GM21717 (cell line): ENCODE measurements at regions not wholly inside any gene's neighbourhood (a gene's known extent, or its start where the extent isn't known, plus 50 kb on each side); places are given as distances from the start of the nearest gene placed in this dataset.
"Not testable (repeated sequence)": the region's sequence is repeated elsewhere in the genome, so short reads cannot be mapped to it uniquely, and the experiment has no call there.

Source experiments
- ATAC-seq: cut with Tn5 transposase; IDR thresholded peaks from one replicate; pipeline ENCODE4 v1.9.1; 2021; ENCODE audit warnings: mild to moderate bottlenecking, moderate library complexity; ENCODE audit not compliant: unreplicated experiment

DNA sequence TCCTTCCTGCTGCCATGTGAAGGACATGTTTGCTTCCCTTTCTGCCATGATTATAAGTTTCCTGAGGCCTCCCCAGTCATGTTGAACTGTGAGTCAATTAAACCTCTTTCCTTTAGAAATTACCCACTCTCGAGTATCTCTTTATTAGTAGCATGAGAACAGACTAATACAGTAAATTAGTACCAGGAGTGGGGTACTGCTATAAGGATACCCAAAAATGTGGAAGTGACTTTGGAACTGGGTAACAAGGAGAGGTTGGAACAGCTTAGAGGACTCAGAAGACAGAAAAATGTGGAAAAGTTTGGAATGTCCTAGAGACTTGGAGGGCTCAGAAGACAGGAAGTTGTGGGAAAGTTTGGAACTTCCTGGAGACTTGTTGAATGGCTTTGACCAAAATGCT, 283.0 kb upstream of the DEPDC1 start:
- ATAC-seq, result not testable (repeated sequence)

DNA sequence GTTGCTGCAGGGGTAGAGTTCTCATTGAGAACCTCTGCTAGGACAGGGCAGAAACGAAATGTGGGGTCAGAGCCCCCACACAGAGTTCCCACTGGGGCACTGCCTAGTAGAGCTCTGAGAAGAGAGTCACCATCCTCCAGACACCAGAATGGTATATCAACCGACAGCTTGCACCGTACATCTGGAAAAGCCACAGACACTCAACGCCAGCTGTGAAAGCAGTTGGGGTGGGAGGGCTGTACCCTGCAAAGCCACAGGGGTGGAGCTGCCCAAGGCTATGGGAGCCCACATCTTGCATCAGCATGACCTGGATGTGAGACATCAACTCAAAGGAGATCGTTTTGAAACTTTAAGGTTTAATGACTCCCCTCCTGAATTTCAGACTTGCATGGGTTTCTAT, 284.0 kb upstream of the DEPDC1 start:
- no peak for ATAC-seq

DNA sequence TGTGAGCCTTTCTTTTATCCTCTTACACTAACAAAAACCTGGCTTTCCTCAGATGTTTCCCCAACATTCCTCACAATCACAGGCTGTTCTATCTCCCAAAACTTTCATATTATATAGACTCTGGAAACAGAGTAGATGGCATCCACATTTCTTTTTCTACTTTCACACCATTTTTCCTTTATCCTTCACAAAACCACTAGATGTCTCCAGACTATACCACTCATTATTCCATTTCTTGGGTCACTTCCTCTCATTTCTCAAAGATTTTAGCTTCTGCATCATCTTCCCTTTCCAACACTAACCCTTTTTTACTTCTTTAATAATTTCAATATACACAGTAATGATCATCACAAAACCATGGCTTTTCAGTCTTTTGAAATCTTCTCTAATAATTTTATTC, 286.0 kb upstream of the DEPDC1 start:
- ATAC-seq, result no peak

DNA sequence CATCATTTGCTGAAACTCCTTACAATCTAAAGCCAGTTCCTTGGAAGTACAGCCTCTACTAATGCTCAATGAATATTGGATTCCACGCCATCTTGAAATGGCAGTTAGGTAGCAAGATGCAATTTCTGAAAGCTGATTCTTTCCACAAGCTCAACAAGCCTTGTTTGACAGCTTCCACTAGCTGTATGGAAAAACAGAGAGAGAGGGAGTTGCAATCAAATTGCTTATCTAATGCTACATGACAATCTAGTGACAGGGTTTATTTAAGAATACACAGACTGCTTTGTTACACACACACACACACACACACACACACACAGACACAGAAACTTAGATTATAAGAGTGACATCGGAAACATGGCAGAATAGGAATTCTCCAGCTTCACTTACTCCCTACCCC, 288.4 kb upstream of the DEPDC1 start:
- ATAC-seq, result no peak

GRCh38 chr1:68788762-68789161, 291.9 kb upstream of the DEPDC1 start:
- ATAC-seq, result no peak

DNA sequence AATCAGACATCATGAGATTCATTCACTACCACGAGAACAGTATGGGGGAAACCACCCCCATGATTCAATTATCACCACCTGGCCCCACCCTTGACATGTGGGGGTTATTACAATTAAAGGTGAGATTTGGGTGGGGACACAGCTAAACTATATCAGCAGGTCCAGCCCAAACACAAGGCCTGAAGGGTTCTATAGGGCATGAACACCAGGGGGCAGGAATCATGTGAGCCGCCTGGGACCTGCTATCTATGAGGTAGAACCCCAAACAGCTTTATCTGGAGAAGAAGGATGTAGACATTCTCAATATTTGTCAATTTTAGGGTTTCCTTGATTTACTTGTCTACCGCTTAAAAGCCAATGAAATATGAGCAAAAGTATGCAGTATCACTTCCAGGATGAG, 294.9 kb upstream of the DEPDC1 start:
- no peak for ATAC-seq

- no peak for ATAC-seq
Observed at GRCh38 chr1:68795956-68796355, 299.1 kb upstream of the DEPDC1 start.

- ATAC-seq, result no peak
Observed at GRCh38 chr1:68796888-68797287, 300.0 kb upstream of the DEPDC1 start.

DNA sequence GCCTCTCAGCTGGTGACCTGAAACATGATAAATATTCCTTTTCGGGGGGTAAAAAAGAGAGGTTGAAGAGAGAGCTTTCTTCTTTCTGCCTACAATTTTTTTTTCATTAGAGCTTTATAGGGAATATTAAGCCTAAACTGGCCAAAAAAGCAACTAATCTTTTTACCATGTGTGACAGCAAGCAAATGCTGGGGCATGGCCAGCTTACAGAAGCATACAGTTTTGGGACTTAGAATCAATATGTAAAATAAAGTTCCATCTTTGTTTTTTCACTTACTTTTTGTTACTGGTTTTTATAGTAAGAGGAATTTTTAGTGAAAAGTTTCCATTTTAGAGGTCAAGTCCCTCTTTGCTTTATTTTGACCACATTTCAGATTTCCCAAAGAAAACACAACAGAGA, 301.2 kb upstream of the DEPDC1 start:
- ATAC-seq, result no peak

GRCh38 chr1:68799096-68799495, 302.2 kb upstream of the DEPDC1 start:
- no peak for ATAC-seq

- ATAC-seq, result no peak
Observed at GRCh38 chr1:68800182-68800581, 303.3 kb upstream of the DEPDC1 start.

DNA sequence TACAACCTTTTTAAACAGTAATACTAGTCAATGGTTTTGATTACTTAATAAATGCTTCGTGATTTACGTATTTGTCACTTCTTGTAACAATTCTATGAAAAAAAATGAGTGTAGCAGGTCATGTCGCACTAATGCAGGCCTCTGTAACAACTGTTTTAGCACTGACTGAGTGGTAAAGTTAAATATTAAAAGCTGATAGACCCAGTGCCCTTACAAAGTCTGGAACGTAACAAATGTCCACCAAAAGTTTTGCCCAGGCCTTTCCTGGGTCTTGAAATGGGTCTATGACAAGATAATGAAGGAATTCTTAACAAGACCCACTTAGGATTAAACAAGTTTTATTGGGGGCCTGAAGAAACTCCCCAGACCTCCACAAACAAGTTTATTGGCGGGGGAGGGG, 304.6 kb upstream of the DEPDC1 start:
- no peak for ATAC-seq

DNA sequence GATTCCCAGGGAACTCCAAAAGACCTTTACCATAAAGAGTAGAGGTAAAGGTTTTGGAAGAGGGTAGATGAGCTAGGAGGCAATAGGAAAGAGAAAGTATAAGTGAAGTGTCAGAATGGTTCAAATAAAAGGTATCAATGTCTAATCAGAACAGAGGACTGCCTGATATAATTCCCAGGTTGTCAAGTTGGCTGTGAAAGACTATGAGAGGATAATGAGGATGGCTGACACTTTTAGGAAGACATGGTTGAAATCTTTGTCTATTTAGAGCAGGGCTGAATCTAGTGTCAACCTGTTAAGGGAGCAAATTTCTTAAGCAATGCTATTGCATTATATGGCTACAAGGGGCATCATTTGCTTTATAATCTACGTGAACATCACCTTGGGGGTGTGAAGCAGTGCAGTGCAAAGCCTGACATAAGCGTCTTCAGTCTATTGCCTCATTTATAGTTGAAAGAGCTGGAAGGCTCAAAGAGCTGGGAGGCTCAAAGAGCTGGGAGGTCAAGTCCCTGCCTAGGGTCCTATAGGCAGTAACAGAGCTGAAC, 308.3 kb upstream of the DEPDC1 start:
- no peak for ATAC-seq

DNA sequence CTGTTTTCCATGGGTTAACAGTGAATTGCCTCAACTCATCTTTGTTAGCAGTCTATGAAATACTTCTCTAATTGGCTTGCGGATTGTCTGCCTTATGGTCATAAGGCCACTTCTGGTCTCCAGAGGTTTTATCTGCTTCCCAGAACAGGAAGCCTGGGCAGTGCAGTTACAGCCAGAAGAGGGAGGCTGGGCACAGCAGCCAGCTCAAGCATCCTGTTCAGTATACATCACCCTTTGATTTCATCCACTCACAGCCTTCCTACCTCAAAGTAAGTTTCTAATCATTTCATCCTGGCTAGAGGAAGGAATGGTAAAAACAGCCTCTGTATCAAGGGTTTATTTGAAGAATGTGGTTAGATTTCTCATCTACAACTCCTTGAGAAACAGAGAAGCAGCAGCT, 311.5 kb upstream of the DEPDC1 start:
- ATAC-seq, result no peak

- ATAC-seq, result no peak
Observed at GRCh38 chr1:68811806-68812205, 314.9 kb upstream of the DEPDC1 start.

DNA sequence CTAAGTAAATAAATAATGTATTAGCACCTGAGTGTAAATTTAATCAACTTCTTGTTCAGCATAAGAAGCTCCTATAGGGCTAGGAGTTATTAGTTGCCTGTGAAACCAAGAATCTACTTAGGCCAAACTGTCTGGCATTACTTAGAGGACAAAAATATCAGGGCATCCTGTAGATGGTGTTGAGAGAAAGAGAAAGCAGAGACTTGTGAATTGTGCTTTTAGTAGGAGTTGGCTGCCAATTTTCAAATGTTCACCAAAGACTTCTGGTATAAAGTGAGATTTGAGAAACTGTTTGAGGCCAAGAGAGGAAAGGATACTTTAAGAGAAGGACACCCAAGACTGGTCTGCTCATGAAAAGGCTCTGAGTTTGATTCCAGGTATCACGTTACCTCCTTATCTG, 315.5 kb upstream of the DEPDC1 start:
- ATAC-seq, result no peak

DNA sequence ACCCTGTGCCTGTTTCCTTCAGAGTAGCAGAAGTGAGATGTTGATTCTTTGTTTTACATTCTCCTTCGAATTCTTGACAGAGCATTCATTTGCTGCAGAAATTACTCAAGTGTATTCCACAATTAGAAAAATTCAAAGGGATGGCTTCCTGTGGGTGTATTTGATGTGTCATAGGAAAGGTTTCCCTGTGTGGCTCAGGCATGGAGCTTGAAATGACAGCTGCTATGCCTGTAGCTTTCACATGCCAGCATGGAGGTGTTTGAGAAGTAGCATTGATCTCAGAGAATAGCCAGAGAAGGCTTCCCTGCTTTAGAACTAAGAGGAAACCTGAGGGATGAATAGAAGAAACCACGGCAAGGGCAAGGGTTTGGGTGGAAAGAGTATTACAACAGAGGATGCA, 317.2 kb upstream of the DEPDC1 start:
- no peak for ATAC-seq

GRCh38 chr1:68815632-68816031, 318.8 kb upstream of the DEPDC1 start:
- no peak for ATAC-seq

DNA sequence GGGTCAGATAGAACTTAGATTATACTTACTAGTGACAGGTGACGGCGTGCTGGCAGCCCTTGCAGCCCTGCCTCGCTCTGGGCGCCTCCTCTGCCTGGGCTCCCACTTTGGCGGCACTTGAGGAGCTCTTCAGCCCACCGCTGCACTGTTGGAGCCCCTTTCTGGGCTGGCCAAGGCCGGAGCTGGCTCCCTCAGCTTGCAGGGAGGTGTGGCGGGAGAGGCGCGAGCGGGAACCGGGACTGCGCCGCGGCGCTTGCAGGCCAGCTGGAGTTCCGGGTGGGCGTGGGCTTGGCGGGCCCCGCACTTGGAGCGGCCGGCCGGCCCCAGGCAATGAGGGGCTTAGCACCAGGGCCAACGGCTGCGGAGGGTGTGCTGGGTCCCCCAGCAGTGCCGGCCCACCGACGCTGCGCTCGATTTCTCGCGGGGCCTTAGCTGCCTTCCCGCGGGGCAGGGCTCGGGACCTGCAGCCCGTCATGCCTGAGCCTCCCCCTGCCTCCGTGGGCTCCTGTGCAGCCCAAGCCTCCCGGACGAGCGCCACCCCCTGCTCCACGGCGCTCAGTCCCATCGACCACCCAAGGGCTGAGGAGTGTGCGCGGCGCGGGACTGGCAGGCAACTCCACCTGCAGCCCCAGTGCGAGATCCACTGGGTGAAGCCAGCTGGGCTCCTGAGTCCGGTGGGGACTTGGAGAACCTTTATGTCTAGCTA, 320.8 kb upstream of the DEPDC1 start:
- ATAC-seq, result not testable (repeated sequence)

DNA sequence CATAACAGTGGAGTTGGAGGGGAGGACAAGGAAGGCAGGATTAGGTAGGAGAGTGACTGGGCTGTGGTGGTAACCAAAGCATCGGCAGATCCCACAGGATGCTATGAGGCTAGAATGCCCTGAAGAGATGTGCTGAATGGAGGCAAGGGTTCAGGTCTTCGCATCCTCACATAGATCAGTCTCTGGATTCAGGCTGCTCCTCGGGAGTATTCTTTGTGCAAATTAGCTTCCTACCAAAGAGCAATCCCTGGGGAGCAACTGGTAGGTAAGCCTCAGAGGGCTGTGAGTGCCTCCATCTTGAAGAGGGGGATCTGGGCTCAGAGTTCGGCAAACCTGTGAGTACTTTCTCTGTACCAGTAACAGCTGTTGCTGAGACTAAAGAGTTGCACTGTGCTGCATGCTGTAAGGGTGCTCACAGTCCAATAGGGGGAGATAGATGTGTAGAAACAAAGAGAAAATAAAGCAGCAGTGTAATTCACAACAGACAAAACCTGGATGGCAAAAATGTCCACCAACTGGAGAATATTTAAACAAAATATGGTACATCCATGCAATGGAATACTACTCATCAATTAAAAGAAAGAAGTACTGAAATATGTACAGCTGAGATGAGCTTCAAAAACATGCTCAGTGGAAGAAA, 322.4 kb upstream of the DEPDC1 start:
- ATAC-seq, result no peak

DNA sequence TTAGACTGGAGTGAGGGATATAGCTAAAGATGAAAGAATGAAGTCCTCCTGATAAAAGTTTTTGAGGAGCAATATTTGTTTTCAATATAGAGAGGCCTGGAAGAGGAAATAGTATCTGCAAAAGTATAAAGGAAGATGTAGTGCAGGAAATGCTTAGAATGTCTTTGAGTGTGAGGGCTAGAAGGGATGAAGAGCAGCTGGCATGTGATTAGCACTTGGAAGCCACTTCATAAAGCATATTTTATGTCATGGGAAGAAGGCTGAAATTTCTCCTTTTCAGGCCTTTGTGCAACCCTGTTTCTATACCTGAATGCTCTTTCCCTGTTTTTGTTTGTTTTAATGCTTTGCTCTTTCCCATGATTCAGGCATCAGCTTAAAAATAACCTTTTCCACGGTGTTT, 323.3 kb upstream of the DEPDC1 start:
- ATAC-seq, result no peak

DNA sequence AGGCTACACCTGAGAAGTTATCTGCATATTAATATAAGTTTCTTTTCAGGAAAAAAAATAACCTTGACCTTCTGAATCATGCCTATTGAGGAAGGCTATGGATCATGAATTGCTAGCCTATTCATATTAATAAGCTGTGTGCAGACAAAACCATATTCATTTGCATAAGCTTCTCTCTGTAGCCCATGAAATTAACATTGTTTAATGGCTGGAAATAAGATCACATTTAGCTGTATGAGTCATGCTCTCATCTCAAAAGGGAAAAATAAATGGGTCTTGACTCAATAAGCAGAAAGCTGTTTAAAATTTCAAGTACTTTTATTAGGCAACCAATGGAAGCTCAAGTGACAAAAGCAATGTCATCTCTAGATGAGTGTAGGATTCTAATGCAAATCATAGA, 330.0 kb upstream of the DEPDC1 start:
- ATAC-seq, result no peak

DNA sequence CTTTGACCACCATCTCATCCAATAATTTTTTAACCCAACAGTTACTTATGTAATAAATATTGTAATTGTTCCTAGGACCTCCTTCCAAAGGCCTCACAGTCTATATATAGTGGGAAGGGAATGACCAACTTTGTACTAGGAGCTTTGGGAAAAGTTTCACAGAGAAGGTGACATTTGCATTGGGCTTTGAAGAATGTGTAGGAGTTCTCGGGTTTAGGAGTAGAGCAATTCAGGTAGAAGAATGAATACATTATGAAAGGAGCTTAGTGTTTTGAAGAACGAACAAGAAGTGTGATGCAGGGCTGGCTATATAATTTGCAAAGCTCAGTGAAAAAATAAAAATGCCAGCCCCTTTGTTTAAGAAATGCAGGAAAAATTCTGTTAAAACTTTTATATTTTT, 330.4 kb upstream of the DEPDC1 start:
- ATAC-seq, result no peak
